Hematopoietic multipotent progenitor cell treated with erythropoietin and hydrocortisone succinate and interleukin-3 and kit ligand, for 8 days (in vitro differentiated cells): ENCODE measurements at regions not wholly inside any gene's neighbourhood (a gene's known extent, or its start where the extent isn't known, plus 50 kb on each side); places are given as distances from the start of the nearest gene placed in this dataset.
"Not testable (repeated sequence)": the region's sequence is repeated elsewhere in the genome, so short reads cannot be mapped to it uniquely, and the experiment has no call there.

ENCODE experiments used
- DNase-seq: peaks from one replicate; pipeline ENCODE4 v3.0.0-alpha.2; 2015

GRCh38 chr20:29566901-29567635 is 1690.4 kb upstream of the DEFB115 start:
- DNase-seq: not testable (repeated sequence)

GRCh38 chr20:29567671-29568070 is 1689.8 kb upstream of the DEFB115 start:
- DNase-seq: not testable (repeated sequence)

- not testable (repeated sequence) for DNase-seq
Observed at GRCh38 chr20:29570126-29570525, 1687.3 kb upstream of the DEFB115 start.

- not testable (repeated sequence) for DNase-seq
Observed at GRCh38 chr20:29589530-29589929, 1667.9 kb upstream of the DEFB115 start.

GRCh38 chr20:29604163-29604562 is 1653.3 kb upstream of the DEFB115 start:
- not testable (repeated sequence) for DNase-seq

GRCh38 chr20:29606171-29606570 is 1651.3 kb upstream of the DEFB115 start:
- not testable (repeated sequence) for DNase-seq

- not testable (repeated sequence) for DNase-seq
Observed at GRCh38 chr20:29629395-29629794, 1628.1 kb upstream of the DEFB115 start.
